ENCODE measurements at regions not wholly inside any gene's neighbourhood (a gene's known extent, or its start where the extent isn't known, plus 50 kb on each side); places are given as distances from the start of the nearest gene placed in this dataset.

GRCh38 chr22:27212617-27213177, 555.3 kb downstream of the MIAT start:
- DNase-seq = no peak

DNA sequence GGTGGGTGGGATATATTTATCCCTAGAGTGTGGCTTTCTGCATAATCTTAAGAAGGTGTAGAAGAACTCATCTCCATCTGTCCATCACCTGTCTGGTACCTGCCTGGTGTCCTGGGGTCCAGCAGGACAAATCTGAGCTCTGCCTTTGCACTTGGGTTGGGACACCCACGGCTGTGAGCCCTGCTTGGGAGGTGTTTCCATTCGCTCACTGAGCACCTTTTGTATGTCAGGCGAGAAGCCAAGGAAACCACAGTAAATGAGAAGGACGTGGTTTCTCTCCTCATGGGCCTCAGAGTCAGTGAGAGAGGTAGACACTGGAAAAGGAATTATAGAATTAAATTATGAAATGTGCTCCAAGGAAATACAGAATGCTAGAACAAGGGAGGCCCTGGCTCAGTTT, 555.9 kb downstream of the MIAT start:
- no peak for DNase-seq

GRCh38 chr22:27213766-27214581, 556.6 kb downstream of the MIAT start:
- no peak for DNase-seq

- no peak for DNase-seq
Observed at GRCh38 chr22:27214691-27215090, 557.3 kb downstream of the MIAT start.

DNA sequence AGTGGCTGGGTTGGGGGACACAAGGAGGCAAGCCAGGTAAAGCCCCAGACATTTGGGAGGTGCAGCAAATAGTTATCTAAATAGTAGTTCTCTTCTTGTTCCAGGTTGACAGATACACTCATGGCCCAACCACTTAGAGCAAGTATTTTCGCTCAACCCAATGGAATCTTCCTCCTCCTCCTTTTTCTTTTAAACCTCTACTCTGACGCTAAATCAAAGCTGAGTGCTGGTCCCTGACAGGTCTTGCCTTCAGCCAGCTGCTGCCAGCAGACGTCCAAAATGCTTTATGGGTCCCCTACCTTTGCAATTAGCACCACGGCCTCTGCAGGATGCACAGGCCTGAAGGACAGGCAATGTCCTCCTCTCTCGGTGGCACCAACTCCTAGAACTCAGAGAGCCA, 558.5 kb downstream of the MIAT start:
- no peak for DNase-seq

DNA sequence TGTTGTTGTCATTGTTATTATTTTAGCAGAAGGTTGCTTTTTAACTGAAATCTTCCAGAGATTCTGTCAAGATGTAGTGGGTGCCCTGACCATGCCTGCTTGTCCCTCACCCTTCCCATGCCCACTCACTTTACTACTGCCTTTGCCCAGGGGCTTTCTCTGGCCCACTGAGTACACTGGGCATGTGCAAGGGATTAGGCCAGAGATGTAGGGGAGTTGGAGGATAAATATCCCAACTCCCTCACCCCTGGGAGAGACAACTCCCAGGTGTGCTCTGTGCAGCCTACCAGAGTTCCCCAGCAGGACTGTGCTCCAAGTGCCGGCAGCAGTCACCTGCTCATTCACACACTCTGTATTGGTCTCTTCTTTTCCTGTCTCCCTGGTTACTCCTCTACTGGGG, 559.1 kb downstream of the MIAT start:
- no peak for DNase-seq

DNA sequence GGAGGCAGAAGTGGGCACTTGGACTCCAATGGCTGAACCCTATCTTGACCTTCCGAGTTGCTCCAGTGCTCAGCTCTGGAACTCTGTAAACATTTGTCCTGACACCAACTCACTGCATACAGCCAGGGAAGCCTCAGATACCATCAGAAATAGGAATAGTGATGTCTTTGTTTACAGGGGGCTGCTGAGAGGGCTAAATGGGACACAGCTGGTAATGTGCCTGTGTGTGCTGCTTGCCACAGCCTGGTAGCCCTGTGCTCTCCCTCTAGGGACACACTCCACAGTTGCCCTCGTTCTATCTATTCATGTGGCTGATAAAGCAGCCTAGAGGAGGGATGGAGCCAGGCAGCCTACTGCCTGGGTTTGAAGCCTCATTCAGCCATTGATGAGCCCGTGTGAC, 559.8 kb downstream of the MIAT start:
- DNase-seq = no peak

GRCh38 chr22:27218012-27218920, 560.9 kb downstream of the MIAT start:
- no peak for DNase-seq

DNA sequence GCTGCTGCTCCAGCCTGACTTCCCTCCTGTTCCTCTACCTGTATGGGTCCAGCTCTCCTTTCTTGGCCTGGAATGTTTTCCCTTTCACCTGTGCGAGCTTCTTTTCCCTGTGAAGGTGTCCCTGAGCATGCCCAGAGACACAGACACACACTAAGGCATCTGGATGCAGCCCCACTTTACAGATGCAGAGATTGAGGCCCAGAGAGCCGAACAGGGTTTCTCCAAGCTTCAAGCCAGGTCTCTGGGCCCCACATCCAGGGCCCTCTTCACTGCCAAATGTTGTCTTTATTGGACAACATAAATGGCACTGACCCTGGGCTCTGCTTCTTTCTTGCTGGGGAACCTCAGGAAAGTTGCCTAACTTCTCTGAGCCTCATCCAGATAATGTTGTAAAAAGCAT, 561.6 kb downstream of the MIAT start:
- DNase-seq = no peak

GRCh38 chr22:27220339-27220738, 563.0 kb downstream of the MIAT start:
- DNase-seq = no peak

DNA sequence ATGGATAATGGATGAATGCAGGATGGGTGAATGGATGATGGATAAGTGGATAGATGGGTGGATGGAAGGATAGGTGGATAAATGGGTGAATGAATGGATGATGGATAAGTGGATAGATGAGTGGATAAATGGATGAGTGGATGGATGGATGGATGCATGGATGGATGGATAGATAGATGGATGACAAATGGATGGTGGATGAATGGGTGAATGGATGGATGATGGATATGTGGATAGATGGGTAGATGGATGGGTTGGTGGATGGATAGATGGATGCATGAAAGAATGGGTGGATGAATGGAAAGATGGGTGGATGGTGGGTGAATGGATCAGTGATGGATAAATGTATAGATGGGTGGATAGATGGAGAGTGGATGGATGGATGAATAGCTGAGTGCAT, 564.8 kb downstream of the MIAT start:
- DNase-seq = no peak

DNA sequence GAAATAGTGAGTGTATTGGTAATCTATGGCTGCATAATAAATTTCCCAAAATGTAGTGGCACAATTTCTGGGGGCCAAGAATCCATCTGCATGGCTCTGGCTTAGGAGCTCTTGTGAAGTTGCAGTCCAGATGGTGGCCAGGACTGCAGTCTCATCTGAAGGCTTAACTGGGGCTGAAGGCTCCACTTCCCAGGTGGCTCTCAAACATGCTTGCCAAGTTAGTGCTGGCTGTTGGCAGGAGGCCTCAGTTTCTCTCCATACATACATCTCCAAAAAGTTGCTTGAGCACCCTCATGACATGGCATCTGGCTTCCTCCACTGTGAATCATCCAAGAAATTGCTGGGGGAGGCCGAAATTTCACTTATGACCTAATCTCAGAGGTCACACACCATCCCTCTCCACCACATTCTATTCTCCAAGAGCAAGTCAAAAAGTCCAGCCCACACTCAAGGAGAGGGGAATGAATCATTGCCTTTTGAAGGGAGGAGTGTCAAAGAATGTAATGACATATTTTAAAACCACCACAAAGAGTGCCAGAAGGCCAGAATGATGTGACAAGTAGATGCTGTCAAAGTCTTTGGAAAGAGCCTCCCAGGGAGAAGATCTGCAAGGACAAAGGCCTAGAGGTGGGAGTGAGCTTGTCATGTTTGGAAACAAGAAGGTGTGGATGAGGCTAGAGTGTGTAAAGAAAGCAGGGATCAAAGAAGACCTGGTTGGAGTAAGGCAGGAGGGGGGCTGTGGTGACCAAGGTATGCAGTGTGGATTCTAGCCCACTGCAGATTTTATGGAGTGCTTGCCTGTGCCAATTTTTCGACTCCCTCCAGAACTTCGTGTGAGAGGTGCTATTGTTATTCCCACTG, 566.2 kb downstream of the MIAT start:
- DNase-seq = no peak

GRCh38 chr22:27224485-27225374, 567.3 kb downstream of the MIAT start:
- no peak for DNase-seq

DNA sequence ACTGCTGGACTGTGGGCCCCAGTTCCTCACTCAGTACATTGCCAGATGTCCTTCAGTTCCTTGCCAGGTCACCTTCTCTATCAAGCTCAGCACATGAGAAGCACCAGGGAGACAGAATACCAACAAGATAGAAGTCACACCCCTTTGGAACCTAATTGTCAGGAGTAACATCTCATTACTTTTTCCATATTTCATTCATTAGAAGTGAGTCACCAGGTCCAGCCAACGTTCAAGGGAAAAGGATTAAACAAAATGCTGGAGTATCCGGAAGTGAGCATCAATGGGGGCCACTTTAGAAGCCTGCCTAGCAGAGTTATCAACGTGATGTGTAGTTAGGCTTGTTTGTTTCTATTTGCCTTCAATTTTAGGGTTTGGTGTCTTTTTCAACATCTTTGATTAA, 569.3 kb downstream of the MIAT start:
- DNase-seq = no peak

- no peak for DNase-seq
Observed at GRCh38 chr22:27228771-27229170, 571.4 kb downstream of the MIAT start.

- DNase-seq = no peak
Observed at GRCh38 chr22:27230189-27230588, 571.4 kb downstream of the MN1 start.

- no peak for DNase-seq
Observed at GRCh38 chr22:27231266-27231665, 570.3 kb downstream of the MN1 start.

DNA sequence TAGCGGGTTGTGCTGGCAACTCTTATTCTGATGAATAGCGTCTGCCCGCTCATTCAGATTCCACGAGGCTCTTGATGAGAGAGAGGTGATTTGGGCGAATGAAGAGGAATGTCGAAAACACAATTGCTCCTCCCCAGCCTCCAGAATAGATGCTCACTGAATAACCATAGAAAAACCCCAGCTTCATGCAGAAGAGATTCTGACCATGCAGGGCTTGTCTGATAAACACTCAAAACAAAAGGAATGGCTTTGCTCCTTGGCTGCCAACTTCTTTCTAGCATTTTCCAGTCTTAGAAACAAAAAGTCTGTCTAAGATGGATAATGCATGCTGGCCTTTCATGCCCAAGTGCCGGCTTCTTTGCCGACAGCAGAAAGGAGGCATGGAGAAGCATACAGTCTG, 569.5 kb downstream of the MN1 start:
- DNase-seq = no peak

- no peak for DNase-seq
Observed at GRCh38 chr22:27237080-27237741, 564.3 kb downstream of the MN1 start.

- DNase-seq = no peak
Observed at GRCh38 chr22:27238935-27239510, 562.5 kb downstream of the MN1 start.

- no peak for DNase-seq
Observed at GRCh38 chr22:27239520-27239919, 562.0 kb downstream of the MN1 start.
